AG04449 (cell line): ENCODE measurements at regions not wholly inside any gene's neighbourhood (a gene's known extent, or its start where the extent isn't known, plus 50 kb on each side); places are given as distances from the start of the nearest gene placed in this dataset.

Experiments used
- CTCF ChIA-PET: fragments of 350-600 bp; formaldehyde crosslinking; extraction: SDS; loops from one replicate; lab custom pipeline; 2021; ENCODE audit warnings: antibody characterized with exemption; lab: Yijun Ruan, JAX
- POLR2A ChIA-PET: fragments of 400-600, 350-600 bp; formaldehyde crosslinking; extraction: SDS; loops from one replicate; lab custom pipeline; 2020; ENCODE audit warnings: antibody characterized with exemption, inconsistent platforms; lab: Yijun Ruan, JAX
- DNase-seq: peaks from one replicate; pipeline ENCODE4 v3.0.0-alpha.2; 2010; ENCODE audit warnings: low read depth, low spot score
- H3K4me3 ChIP-seq: 2 replicates; pipeline ENCODE4 v1.5.1; 2011; ENCODE audit warnings: low read depth, mild to moderate bottlenecking, control low read depth, low read length
- TF ChIP-seq, protein P1 (sequence below): IDR thresholded peaks from one replicate; pipeline ENCODE4 v1.5.1; 2011; ENCODE audit warnings: mild to moderate bottlenecking, moderate library complexity, low read length, control low read depth, inconsistent platforms; ENCODE audit not compliant: insufficient read depth; ENCODE audit errors: missing control alignments

- DNase-seq: no peak
- TF ChIP-seq, protein P1, sequence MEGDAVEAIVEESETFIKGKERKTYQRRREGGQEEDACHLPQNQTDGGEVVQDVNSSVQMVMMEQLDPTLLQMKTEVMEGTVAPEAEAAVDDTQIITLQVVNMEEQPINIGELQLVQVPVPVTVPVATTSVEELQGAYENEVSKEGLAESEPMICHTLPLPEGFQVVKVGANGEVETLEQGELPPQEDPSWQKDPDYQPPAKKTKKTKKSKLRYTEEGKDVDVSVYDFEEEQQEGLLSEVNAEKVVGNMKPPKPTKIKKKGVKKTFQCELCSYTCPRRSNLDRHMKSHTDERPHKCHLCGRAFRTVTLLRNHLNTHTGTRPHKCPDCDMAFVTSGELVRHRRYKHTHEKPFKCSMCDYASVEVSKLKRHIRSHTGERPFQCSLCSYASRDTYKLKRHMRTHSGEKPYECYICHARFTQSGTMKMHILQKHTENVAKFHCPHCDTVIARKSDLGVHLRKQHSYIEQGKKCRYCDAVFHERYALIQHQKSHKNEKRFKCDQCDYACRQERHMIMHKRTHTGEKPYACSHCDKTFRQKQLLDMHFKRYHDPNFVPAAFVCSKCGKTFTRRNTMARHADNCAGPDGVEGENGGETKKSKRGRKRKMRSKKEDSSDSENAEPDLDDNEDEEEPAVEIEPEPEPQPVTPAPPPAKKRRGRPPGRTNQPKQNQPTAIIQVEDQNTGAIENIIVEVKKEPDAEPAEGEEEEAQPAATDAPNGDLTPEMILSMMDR: no peak
- no peak overlapping the region for H3K4me3 ChIP-seq
- ChIA-PET CTCF (no interaction called here), POLR2A (no interaction called here)
These were observed 122.1 kb upstream of the TPRG1 start for GRCh38 chr3:189049458-189050236.

DNA sequence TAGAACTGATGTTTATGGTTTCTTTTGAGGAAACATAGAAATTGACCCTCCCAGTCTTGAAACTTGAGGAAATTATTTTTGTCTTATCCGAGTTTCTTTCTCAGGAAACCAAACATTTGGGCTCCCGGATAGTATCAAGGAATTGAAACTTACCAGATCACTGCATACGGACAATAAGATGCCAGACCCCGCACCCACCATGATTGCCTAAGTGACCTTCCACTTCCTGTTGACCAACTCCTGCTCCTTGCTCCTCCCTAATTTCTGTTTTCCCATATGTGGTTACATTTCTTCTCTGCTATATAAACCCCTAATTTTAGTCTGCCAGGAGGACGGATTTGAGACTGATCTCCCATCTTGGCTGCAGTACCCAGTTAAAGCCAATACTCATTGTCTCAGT is 118.4 kb upstream of the TPRG1 start:
- TF ChIP-seq, protein P1: no peak
- POLR2A ChIA-PET: no interaction called here
- no peak for DNase-seq
- CTCF ChIA-PET: no interaction called here
- H3K4me3 ChIP-seq: no peak overlapping the region

GRCh38 chr3:189056646-189057335 is 115.0 kb upstream of the TPRG1 start:
- no peak overlapping the region for H3K4me3 ChIP-seq
- TF ChIP-seq, protein P1: no peak
- ChIA-PET CTCF (no interaction called here), POLR2A (no interaction called here)
- DNase-seq: no peak

DNA sequence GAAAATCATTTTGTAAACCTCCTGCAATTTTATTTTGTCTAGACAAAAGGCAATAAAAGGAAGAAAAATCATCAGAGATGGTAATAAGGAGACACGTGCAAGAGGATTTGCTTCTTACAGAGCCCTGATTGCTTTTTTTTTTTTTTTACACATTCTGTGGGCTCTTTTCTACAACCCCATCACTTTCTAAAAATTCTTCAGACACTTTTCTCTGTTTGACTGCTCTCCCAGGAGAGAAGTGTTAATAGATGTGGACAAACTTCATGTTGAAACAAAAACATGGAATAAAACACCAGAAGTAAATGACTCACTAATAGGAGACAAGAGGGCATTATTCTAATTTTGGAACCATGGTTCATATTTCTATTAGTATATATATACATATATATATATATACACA is 114.4 kb upstream of the TPRG1 start:
- no peak for DNase-seq
- H3K4me3 ChIP-seq: no peak overlapping the region
- ChIA-PET POLR2A (no interaction called here), CTCF (no interaction called here)
- TF ChIP-seq, protein P1: no peak

DNA sequence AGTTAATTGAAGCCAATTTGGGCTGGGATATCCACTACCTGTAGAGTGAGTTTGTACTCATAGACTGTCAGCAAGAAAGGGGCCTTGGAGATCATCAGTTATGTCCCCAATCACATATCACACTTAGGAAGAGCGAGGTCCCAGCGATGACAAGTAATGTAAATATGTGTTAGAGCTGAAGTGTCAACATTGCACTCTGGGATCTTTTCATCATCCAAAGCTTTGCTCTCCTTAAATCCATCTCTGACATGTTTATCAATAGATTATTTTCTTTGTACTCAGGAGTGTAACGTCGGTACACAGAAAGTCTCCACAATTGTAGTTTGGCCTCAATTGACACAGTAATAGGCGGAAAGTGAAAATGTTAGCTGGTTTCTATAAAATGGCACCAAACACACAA is 113.7 kb upstream of the TPRG1 start:
- no peak overlapping the region for H3K4me3 ChIP-seq
- CTCF ChIA-PET: no interaction called here
- DNase-seq: no peak
- TF ChIP-seq, protein P1: no peak
- POLR2A ChIA-PET: no interaction called here

DNA sequence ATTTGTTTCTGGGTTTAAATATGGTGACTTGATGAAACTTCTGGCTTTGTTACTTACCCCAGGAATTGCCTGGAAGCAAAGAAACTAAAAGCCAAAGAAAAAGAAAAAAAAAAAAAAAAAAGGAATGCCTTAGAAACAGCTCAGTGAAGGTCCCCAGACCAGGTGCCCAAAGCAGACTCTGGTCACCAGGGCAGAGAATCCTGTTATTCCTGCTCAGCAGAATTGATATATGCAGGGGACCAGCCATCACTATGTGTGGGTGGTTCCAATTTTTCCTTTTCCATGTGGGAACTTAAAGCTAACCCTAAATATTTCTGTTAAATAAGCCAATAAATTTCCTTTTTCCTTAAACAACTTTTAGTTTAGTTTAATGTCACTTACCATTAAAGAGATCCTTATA is 100.8 kb upstream of the TPRG1 start:
- ChIA-PET CTCF (no interaction called here), POLR2A (no interaction called here)
- DNase-seq: no peak
- H3K4me3 ChIP-seq: no peak overlapping the region
- TF ChIP-seq, protein P1: no peak
